ENCODE measurements at regions not wholly inside any gene's neighbourhood (a gene's known extent, or its start where the extent isn't known, plus 50 kb on each side); places are given as distances from the start of the nearest gene placed in this dataset.

DNA sequence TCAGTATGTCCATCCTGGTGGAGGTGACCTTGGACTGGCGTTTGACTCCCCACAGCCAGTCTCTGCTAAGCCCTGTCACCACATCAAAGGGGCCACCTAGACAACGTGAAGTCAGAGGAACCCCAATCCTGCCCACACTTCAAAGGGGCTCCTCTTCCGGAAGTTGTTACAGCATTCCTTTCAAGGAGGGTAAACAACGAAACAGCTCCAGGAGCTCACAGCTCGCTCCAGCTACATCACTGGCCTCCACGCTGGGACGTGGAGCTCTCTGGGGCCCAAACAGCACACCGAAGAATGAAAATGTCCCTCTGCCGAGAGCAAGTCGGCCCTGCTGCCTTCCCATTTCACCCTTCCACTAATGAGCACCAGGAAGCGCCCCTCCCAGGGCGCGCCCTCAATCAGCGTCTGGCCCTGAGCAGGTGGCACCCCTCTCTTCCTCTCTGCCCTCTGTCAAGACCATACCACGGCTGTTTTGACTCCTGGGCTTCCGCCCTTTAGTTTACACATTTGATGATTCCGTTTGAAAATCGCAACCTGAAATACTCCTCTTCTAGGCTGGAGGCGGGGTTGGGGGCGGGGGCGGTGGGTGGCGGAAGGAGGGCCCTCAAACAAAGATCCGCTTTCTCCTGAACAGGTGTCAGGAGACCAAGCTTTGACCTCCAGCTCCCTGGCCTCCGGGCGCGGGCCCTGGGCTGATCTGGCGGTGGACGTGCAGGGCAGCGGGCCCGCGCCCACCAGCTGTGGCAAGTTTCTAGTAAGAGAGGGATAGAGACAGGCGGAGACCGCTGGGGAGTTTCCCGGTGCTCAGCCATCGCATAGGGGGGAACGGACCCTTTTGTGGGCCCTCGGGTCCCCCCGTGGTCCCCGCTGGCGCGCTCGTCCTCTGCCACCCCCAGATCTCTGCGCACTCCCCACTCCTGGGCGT, 53.1 kb upstream of the KDM7A start (continued):
- TF ChIP-seq, protein P1, sequence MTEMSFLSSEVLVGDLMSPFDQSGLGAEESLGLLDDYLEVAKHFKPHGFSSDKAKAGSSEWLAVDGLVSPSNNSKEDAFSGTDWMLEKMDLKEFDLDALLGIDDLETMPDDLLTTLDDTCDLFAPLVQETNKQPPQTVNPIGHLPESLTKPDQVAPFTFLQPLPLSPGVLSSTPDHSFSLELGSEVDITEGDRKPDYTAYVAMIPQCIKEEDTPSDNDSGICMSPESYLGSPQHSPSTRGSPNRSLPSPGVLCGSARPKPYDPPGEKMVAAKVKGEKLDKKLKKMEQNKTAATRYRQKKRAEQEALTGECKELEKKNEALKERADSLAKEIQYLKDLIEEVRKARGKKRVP (CRISPR knock-in tag; IDR thresholded peaks at IDR 0.05) = peak in 1 of 2 experiments; percentile 89; a peak in 2 of 4 replicates
- TF ChIP-seq JUND (CRISPR knock-in tag; IDR thresholded peaks at IDR 0.05) (peak; percentile 80), SAP130 (CRISPR knock-in tag; IDR thresholded peaks at IDR 0.05; ENCODE audit: low read depth) (peak; percentile 84), NR2F1 (CRISPR knock-in tag; IDR thresholded peaks at IDR 0.05) (peak; percentile 74 to 75), ZBTB42 (CRISPR knock-in tag; IDR thresholded peaks at IDR 0.05) (0 out of 2 replicates have a peak, but pooled peaks have one; percentile 5), TRIM24 (CRISPR knock-in tag; IDR thresholded peaks at IDR 0.05) (peak; percentile 79), PCBP2 (optimal IDR thresholded peaks at IDR 0.05; ENCODE audit: low read depth, low read length, poor library complexity, severe bottlenecking) (no peak), ZFY (CRISPR knock-in tag; IDR thresholded peaks at IDR 0.05) (peak; percentile 37; the same call in 1 of the 2 replicates), SAFB2 (CRISPR knock-in tag; IDR thresholded peaks at IDR 0.05; ENCODE audit: borderline replicate concordance, low read depth) (no peak; the same call in 1 of the 2 replicates), TAF1 (CRISPR knock-in tag; IDR thresholded peaks at IDR 0.05) (peak; percentile 58; the same call in 1 of the 2 replicates), ZNF34 (CRISPR knock-in tag; IDR thresholded peaks at IDR 0.05; ENCODE audit: borderline replicate concordance) (0 out of 2 replicates have a peak, but pooled peaks have one; percentile 5), FOXO1 (CRISPR knock-in tag; IDR thresholded peaks at IDR 0.05) (peak; percentile 99), ZNF552 (CRISPR knock-in tag; IDR thresholded peaks at IDR 0.05; ENCODE audit: borderline replicate concordance) (no peak), MAFF (IDR thresholded peaks at IDR 0.05; ENCODE audit: low read depth, low read length) (no peak), SP140L (CRISPR knock-in tag; IDR thresholded peaks at IDR 0.05; ENCODE audit: borderline replicate concordance) (0 out of 2 replicates have a peak, but pooled peaks have one; percentile 82), ZNF451 (CRISPR knock-in tag; IDR thresholded peaks at IDR 0.05) (0 out of 2 replicates have a peak, but pooled peaks have one; percentile 58)
- TF ChIP-seq, protein P2, sequence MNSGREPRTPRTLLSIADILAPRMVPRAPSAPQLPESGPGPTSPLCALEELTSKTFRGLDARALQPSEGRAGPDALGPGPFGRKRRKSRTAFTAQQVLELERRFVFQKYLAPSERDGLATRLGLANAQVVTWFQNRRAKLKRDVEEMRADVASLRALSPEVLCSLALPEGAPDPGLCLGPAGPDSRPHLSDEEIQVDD (CRISPR knock-in tag; IDR thresholded peaks at IDR 0.05; ENCODE audit: borderline replicate concordance) = no peak
- TF ChIP-seq, protein P3, sequence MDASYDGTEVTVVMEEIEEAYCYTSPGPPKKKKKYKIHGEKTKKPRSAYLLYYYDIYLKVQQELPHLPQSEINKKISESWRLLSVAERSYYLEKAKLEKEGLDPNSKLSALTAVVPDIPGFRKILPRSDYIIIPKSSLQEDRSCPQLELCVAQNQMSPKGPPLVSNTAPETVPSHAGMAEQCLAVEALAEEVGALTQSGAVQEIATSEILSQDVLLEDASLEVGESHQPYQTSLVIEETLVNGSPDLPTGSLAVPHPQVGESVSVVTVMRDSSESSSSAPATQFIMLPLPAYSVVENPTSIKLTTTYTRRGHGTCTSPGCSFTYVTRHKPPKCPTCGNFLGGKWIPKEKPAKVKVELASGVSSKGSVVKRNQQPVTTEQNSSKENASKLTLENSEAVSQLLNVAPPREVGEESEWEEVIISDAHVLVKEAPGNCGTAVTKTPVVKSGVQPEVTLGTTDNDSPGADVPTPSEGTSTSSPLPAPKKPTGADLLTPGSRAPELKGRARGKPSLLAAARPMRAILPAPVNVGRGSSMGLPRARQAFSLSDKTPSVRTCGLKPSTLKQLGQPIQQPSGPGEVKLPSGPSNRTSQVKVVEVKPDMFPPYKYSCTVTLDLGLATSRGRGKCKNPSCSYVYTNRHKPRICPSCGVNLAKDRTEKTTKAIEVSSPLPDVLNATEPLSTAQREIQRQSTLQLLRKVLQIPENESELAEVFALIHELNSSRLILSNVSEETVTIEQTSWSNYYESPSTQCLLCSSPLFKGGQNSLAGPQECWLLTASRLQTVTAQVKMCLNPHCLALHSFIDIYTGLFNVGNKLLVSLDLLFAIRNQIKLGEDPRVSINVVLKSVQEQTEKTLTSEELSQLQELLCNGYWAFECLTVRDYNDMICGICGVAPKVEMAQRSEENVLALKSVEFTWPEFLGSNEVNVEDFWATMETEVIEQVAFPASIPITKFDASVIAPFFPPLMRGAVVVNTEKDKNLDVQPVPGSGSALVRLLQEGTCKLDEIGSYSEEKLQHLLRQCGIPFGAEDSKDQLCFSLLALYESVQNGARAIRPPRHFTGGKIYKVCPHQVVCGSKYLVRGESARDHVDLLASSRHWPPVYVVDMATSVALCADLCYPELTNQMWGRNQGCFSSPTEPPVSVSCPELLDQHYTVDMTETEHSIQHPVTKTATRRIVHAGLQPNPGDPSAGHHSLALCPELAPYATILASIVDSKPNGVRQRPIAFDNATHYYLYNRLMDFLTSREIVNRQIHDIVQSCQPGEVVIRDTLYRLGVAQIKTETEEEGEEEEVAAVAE (CRISPR knock-in tag; IDR thresholded peaks at IDR 0.05; ENCODE audit: borderline replicate concordance) = peak; percentile 76
- TF ChIP-seq, protein P4, sequence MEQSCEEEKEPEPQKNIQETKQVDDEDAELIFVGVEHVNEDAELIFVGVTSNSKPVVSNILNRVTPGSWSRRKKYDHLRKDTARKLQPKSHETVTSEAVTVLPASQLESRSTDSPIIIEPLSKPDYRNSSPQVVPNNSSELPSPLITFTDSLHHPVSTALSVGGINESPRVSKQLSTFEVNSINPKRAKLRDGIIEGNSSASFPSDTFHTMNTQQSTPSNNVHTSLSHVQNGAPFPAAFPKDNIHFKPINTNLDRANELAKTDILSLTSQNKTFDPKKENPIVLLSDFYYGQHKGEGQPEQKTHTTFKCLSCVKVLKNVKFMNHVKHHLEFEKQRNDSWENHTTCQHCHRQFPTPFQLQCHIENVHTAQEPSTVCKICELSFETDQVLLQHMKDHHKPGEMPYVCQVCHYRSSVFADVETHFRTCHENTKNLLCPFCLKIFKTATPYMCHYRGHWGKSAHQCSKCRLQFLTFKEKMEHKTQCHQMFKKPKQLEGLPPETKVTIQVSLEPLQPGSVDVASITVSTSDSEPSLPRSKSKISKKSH (CRISPR knock-in tag; IDR thresholded peaks at IDR 0.05; ENCODE audit: borderline replicate concordance) = no peak

All from HepG2 (cell line).